NCI-H2227 treated with DMSO at 0.1 percent for 48 hours (cell line): ENCODE measurements at regions not wholly inside any gene's neighbourhood (a gene's known extent, or its start where the extent isn't known, plus 50 kb on each side); places are given as distances from the start of the nearest gene placed in this dataset.

Experiments
- DNase-seq: peaks from one replicate; lab custom pipeline; 2025; lab: John Stamatoyannopoulos, UW

GRCh38 chr4:58688568-58688967 lies 1578.4 kb upstream of the IGFBP7 start:
- no peak for DNase-seq

GRCh38 chr4:58679886-58680285 lies 1569.7 kb upstream of the IGFBP7 start:
- DNase-seq: no peak

GRCh38 chr4:58679051-58679450 lies 1568.9 kb upstream of the IGFBP7 start:
- DNase-seq: no peak

GRCh38 chr4:58669783-58670182 lies 1559.6 kb upstream of the IGFBP7 start:
- DNase-seq: no peak

- no peak for DNase-seq
Measured at GRCh38 chr4:58665649-58666048, 1555.5 kb upstream of the IGFBP7 start.

GRCh38 chr4:58658701-58659100 lies 1548.5 kb upstream of the IGFBP7 start:
- no peak for DNase-seq

- DNase-seq: no peak
Measured at GRCh38 chr4:58653251-58653650, 1543.1 kb upstream of the IGFBP7 start.

GRCh38 chr4:58649226-58649625 lies 1539.0 kb upstream of the IGFBP7 start:
- no peak for DNase-seq

- no peak for DNase-seq
Measured at GRCh38 chr4:58646126-58646525, 1535.9 kb upstream of the IGFBP7 start.

- no peak for DNase-seq
Measured at GRCh38 chr4:58644549-58644948, 1534.4 kb upstream of the IGFBP7 start.

GRCh38 chr4:58636381-58636780 lies 1526.2 kb upstream of the IGFBP7 start:
- DNase-seq: no peak

GRCh38 chr4:58617226-58617625 lies 1507.0 kb upstream of the IGFBP7 start:
- no peak for DNase-seq

- DNase-seq: no peak
Measured at GRCh38 chr4:58611012-58611411, 1500.8 kb upstream of the IGFBP7 start.

- no peak for DNase-seq
Measured at GRCh38 chr4:58606303-58606702, 1496.1 kb upstream of the IGFBP7 start.

GRCh38 chr4:58603951-58604350 lies 1493.8 kb upstream of the IGFBP7 start:
- no peak for DNase-seq

- no peak for DNase-seq
Measured at GRCh38 chr4:58602731-58603359, 1492.7 kb upstream of the IGFBP7 start.

- no peak for DNase-seq
Measured at GRCh38 chr4:58602022-58602421, 1491.8 kb upstream of the IGFBP7 start.

GRCh38 chr4:58600290-58600689 lies 1490.1 kb upstream of the IGFBP7 start:
- DNase-seq: no peak

GRCh38 chr4:58590722-58591121 lies 1480.5 kb upstream of the IGFBP7 start:
- DNase-seq: no peak

GRCh38 chr4:58587856-58588255 lies 1477.7 kb upstream of the IGFBP7 start:
- no peak for DNase-seq

GRCh38 chr4:58566260-58566659 lies 1456.1 kb upstream of the IGFBP7 start:
- no peak for DNase-seq

GRCh38 chr4:58564695-58565475 lies 1454.7 kb upstream of the IGFBP7 start:
- no peak for DNase-seq

- no peak for DNase-seq
Measured at GRCh38 chr4:58561170-58561569, 1451.0 kb upstream of the IGFBP7 start.

GRCh38 chr4:58560736-58561135 lies 1450.6 kb upstream of the IGFBP7 start:
- DNase-seq: no peak
